ENCODE measurements at regions not wholly inside any gene's neighbourhood (a gene's known extent, or its start where the extent isn't known, plus 50 kb on each side); places are given as distances from the start of the nearest gene placed in this dataset.

DNA sequence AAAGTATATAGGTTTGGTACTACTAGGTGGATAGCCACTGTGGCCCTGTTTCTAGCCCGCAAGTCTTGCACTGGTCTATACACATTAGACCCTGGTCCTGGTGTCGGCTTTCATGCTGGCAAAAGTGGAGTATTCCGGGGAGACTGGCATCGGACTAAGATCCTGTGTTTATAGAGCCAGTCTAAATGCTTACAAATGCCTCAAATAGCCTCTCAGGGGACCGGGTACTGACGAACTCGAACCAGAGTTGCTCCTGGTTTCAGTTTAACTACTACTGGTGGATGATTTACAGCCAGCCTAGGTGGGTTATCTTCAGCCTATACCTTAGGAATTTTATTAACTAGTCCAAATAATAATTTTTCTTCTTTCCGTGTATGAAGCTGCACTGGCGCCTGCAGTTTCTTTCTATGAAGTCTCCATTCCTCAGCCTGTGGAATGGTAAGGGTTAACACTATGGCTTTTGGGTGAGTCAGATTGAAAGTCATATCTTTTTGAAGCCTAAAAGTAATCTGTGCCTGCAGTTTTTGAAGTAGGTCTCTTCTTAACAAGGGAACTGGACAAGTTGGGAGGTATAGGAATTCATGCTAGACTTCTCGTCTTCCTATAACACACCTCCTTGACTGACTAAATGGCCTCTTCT, 51.3 kb downstream of the OR10H4 start:
- DNase-seq = no peak

- DNase-seq = peak; percentile 37
Measured at GRCh38 chr19:16001481-16002312, 52.9 kb downstream of the OR10H4 start.

GRCh38 chr19:16002406-16003384, 53.9 kb downstream of the OR10H4 start:
- peak; percentile 14 for DNase-seq

DNA sequence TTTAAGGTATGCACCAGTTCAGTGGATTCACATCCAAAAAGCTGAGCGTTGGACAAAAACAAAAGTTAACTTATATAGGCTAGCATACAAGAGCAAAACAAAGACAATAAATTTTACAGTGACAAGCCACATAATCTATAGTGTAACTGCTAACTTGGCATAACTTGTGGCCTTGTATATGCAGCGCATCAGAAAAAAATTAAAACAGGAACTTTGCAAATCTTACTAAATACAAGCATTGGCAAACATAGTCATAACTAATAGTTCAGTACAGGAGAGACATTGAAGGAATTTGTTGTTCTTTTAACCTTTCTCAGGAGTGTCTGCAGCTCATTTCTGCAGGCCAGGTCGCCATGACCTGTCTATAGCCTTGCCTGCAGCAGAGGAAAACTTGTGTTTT, 54.6 kb downstream of the OR10H4 start:
- no peak for DNase-seq

DNA sequence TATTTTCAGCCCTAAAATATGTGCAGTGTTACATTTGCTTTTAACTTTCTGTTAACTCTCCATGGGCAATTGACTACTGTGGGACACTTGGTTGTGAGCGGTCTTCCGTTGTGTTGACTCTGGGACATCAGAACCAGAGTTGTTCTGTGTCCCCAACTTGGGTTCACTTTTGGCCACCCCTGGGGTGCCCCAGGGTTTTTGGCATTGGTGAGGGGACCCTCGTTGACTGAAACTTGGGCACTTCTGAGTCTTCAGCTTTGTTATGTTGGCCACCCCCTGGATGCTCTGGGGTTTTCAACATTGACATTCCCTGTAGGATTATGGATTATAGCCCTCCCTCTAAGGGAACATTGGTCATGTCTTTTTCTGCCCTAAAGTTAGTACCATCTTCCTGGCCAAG, 57.1 kb downstream of the OR10H4 start:
- no peak for DNase-seq

DNA sequence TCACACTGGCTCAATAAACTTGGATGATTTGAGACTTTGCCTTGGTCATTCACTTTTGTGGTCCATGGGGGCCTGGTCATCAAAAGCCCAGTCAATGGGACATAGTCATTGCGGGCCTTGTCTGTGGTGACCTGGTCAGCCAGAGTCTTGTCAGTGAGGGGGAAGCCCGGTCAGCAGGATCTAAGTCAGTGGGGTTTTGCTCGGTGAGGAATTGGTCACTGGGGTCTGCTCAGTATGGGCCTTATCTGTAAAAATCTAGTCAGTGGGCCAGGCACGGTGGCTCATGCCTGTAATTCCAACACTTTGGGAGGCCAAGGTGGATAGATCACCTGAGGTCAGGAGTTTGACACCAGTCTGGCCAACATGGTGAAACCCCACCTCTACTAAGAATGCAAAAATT, 63.7 kb upstream of the TPM4 start:
- no peak for DNase-seq

- DNase-seq = no peak
Measured at GRCh38 chr19:16013181-16013850, 63.0 kb upstream of the TPM4 start.

DNA sequence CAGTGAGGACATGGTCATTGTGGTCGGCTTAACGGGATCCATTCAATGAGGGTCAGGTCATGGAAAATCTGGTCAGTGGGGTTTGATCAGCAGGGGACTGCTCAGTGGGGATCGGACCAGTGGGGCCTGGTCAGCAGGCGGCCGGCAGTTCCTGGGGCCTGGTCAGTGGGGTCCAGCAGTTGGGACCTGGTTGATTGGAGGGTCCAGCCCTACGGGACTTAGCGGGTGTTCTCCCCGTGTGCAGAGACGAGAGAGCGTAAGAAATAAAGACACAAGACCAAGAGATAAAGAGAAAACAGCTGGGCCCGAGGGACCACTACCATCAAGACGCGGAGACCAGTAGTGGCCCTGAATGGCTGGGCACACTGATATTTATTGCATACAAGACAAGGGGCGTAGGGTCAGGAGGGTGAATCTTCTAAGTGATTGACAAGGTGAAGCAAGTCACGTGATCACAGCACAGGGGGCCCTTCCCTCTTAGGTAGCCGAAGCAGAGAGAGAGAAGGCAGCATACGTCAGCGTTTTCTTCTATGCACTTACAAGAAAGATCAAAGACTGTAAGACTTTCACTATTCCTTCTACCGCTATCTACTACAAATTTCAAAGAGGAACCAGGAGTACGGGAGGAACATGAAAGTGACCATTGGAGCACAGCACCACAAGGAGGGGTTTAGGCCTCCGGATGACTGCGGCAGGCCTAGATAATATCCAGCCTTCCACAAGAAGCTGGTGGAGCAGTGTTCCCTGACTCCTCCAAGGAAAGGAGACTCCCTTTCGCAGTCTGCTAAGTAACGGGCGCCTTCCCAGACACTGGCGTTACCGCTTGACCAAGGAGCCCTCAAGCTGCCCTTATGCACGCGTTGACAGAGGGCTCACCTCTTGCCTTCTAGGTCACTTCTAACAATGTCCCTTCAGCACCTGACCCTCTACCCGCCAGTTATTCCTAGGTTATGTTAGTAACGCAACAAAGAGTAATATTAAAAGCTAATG, 62.1 kb upstream of the TPM4 start:
- no peak for DNase-seq

- DNase-seq = no peak
Measured at GRCh38 chr19:16014923-16015804, 61.1 kb upstream of the TPM4 start.

DNA sequence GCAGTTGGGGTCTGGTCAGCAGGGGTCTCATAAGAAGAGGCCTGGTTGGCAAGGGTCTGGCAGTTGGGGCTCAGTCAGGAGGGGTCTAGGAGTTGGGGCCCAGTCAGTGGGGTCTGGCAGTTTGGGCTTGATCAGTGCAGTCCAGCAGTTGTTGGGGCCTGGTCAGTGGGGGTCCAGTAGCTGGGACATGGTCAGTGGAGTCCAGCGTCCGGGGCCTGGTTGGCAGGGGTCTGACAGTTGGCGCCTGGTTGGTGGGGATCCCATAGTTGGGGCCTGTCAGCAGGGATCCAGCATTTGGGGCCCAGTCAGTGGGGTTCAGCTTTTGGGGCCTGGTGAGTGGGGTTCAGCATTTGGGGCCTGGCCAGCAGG, 60.5 kb upstream of the TPM4 start:
- DNase-seq = no peak

DNA sequence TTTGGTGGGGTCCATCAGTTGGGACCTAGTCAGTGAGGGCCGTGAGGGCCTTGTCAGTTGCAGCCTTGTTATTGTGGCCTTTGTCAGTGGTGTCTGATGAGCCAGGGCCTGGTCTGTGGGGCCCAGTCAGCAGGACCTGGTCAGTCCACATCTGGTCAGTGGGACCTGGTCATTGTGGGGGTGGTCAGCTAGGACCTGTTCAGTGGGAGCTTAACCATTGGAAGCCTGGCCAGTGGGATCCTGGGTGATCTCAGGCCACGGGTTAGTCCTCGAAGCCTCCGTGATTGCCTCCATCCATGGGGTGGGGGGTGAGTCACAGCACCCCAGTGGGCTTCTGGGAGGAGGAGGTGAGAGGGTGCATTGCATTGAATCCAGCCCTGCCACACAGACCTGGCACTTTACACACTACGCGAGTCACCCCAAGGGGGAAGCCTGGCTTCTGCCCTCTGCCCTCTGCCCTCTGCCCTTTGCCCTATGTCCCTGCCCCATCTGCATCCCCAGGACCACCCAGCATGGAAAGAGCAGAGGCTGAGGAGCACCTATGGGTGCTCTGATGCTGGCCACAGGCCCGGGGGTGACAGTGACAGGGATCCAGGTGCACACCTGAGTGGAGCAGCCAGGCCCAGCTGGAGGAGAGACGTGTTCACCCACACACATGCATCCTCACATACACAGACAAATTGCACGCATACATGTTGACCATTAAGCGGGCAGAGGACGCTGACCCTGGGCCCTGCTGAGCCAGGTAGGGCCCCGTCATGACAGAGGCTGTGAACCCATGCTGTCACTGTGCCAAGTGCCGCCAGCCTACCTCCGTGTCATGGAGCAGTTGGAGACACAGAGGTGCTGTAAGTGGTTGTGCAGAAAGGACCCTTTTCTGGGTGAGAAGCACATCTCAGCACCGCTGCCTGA, 59.8 kb upstream of the TPM4 start:
- DNase-seq = no peak

GRCh38 chr19:16017138-16017490, 59.2 kb upstream of the TPM4 start:
- no peak for DNase-seq

DNA sequence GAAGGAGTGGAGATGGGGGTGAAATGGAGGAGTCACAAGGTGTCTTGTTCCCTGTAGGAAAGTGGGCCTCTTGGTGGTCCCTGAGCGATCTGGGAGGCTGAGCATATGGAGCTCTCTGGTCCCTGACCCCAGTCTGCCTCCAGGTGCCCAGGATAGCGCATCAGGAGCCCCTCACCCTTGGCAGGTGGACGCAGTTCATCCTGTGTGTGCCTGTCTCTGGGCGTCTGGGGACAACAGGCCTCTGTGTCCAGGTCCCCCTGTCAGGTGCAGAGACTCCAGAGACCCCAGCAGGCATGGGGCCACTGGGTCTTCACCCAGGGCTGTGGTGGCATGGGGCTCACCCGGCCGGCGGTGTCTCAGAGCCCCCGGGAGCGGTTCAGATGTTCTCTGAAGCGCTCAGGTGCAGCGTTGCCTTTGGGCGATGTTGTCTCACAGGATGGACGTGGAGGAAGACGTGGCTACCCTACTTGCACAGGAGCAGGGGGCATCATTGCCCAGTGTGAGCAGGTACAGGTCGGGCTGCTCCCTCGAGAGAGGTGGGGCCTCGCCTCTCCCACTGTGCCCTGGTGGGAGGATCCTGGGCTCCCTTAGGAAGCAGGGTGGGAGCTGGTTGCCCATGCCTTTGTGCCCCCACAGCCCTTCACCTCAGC, 58.1 kb upstream of the TPM4 start:
- DNase-seq = no peak

- DNase-seq = no peak
Measured at GRCh38 chr19:16018801-16019551, 57.3 kb upstream of the TPM4 start.

- DNase-seq = no peak
Measured at GRCh38 chr19:16019691-16020448, 56.4 kb upstream of the TPM4 start.

GRCh38 chr19:16021796-16022195, 54.5 kb upstream of the TPM4 start:
- no peak for DNase-seq

DNA sequence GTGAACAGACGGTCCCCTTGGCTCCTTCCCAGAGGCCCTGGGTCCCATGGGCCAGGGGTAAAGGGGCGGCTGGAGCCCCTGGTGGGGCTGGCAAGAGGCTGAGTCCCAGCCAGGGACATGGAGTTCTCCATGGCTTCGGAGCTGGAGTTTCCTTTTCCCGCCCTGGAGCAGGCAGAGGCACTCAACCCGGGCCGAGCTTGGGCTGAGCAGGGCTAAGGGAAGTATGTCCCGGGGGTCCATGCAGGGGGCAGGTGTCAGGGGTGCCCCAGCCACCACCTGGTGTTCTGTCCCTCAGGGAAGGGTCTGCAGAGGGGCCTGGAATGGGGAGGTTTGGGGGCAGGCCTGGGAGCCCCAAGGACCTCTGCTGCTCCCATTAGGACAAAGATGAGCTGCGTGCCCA, 54.0 kb upstream of the TPM4 start:
- DNase-seq = no peak
